ENCODE measurements at regions not wholly inside any gene's neighbourhood (a gene's known extent, or its start where the extent isn't known, plus 50 kb on each side); places are given as distances from the start of the nearest gene placed in this dataset.
"Not testable (repeated sequence)": the region's sequence is repeated elsewhere in the genome, so short reads cannot be mapped to it uniquely, and the experiment has no call there.

- H3K36me3 ChIP-seq (ENCODE audit: control insufficient read depth, insufficient read depth, low read length): no peaks in the 10 kb centered on the region
- H3K4me3 ChIP-seq (ENCODE audit: low read length): no peak overlapping the region
- H3K4me1 ChIP-seq (ENCODE audit: control insufficient read depth, insufficient read depth, low read length): no peaks in the 10 kb centered on the region
- no peaks in the 10 kb centered on the region for H3K27me3 ChIP-seq (ENCODE audit: control insufficient read depth, insufficient read depth, low read length)
- no peak overlapping the region for H3K9ac ChIP-seq (ENCODE audit: low read length)
- H3K9me3 ChIP-seq (ENCODE audit: control insufficient read depth, low read length): no peaks in the 10 kb centered on the region
Measured at GRCh38 chr14:97782871-97783414, 985.8 kb downstream of the VRK1 start.

- Histone ChIP-seq H3K9ac (ENCODE audit: low read length) (no peak overlapping the region), H3K9me3 (ENCODE audit: control insufficient read depth, low read length) (no peaks in the 10 kb centered on the region), H3K36me3 (ENCODE audit: control insufficient read depth, insufficient read depth, low read length) (no peaks in the 10 kb centered on the region), H3K4me3 (ENCODE audit: low read length) (no peak overlapping the region), H3K4me1 (ENCODE audit: control insufficient read depth, insufficient read depth, low read length) (no peaks in the 10 kb centered on the region), H3K27me3 (ENCODE audit: control insufficient read depth, insufficient read depth, low read length) (no peaks in the 10 kb centered on the region)
Measured at GRCh38 chr14:97785495-97785894, 988.3 kb downstream of the VRK1 start.

- Histone ChIP-seq H3K4me3 (ENCODE audit: low read length) (no peak overlapping the region), H3K9ac (ENCODE audit: low read length) (no peak overlapping the region), H3K27me3 (ENCODE audit: control insufficient read depth, insufficient read depth, low read length) (no peaks in the 10 kb centered on the region), H3K9me3 (ENCODE audit: control insufficient read depth, low read length) (no peaks in the 10 kb centered on the region), H3K36me3 (ENCODE audit: control insufficient read depth, insufficient read depth, low read length) (no peaks in the 10 kb centered on the region), H3K4me1 (ENCODE audit: control insufficient read depth, insufficient read depth, low read length) (no peaks in the 10 kb centered on the region)
Measured at GRCh38 chr14:97788364-97788763, 991.2 kb downstream of the VRK1 start.

GRCh38 chr14:97788846-97789526 lies 991.8 kb downstream of the VRK1 start:
- Histone ChIP-seq H3K36me3 (ENCODE audit: control insufficient read depth, insufficient read depth, low read length) (no peaks in the 10 kb centered on the region), H3K9ac (ENCODE audit: low read length) (no peak overlapping the region), H3K27me3 (ENCODE audit: control insufficient read depth, insufficient read depth, low read length) (no peaks in the 10 kb centered on the region), H3K9me3 (ENCODE audit: control insufficient read depth, low read length) (no peaks in the 10 kb centered on the region), H3K4me3 (ENCODE audit: low read length) (no peak overlapping the region), H3K4me1 (ENCODE audit: control insufficient read depth, insufficient read depth, low read length) (no peaks in the 10 kb centered on the region)

- H3K9ac ChIP-seq (ENCODE audit: low read length): no peak overlapping the region
- no peaks in the 10 kb centered on the region for H3K27me3 ChIP-seq (ENCODE audit: control insufficient read depth, insufficient read depth, low read length)
- H3K9me3 ChIP-seq (ENCODE audit: control insufficient read depth, low read length): no peaks in the 10 kb centered on the region
- H3K4me3 ChIP-seq (ENCODE audit: low read length): no peak overlapping the region
- no peaks in the 10 kb centered on the region for H3K36me3 ChIP-seq (ENCODE audit: control insufficient read depth, insufficient read depth, low read length)
- no peaks in the 10 kb centered on the region for H3K4me1 ChIP-seq (ENCODE audit: control insufficient read depth, insufficient read depth, low read length)
Measured at GRCh38 chr14:97791072-97791471, 993.9 kb downstream of the VRK1 start.

- Histone ChIP-seq H3K9me3 (ENCODE audit: control insufficient read depth, low read length) (no peaks in the 10 kb centered on the region), H3K9ac (ENCODE audit: low read length) (no peak overlapping the region), H3K27me3 (ENCODE audit: control insufficient read depth, insufficient read depth, low read length) (no peaks in the 10 kb centered on the region), H3K4me3 (ENCODE audit: low read length) (no peak overlapping the region), H3K4me1 (ENCODE audit: control insufficient read depth, insufficient read depth, low read length) (no peaks in the 10 kb centered on the region), H3K36me3 (ENCODE audit: control insufficient read depth, insufficient read depth, low read length) (no peaks in the 10 kb centered on the region)
Measured at GRCh38 chr14:97791906-97792305, 994.7 kb downstream of the VRK1 start.

- Histone ChIP-seq H3K4me1 (ENCODE audit: control insufficient read depth, insufficient read depth, low read length) (no peaks in the 10 kb centered on the region), H3K36me3 (ENCODE audit: control insufficient read depth, insufficient read depth, low read length) (no peaks in the 10 kb centered on the region), H3K9ac (ENCODE audit: low read length) (no peak overlapping the region), H3K9me3 (ENCODE audit: control insufficient read depth, low read length) (no peaks in the 10 kb centered on the region), H3K4me3 (ENCODE audit: low read length) (no peak overlapping the region), H3K27me3 (ENCODE audit: control insufficient read depth, insufficient read depth, low read length) (no peaks in the 10 kb centered on the region)
Measured at GRCh38 chr14:97796511-97796910, 999.3 kb downstream of the VRK1 start.

GRCh38 chr14:97798176-97798575 lies 1001.0 kb downstream of the VRK1 start:
- Histone ChIP-seq H3K36me3 (ENCODE audit: control insufficient read depth, insufficient read depth, low read length) (no peaks in the 10 kb centered on the region), H3K9me3 (ENCODE audit: control insufficient read depth, low read length) (no peaks in the 10 kb centered on the region), H3K4me3 (ENCODE audit: low read length) (no peak overlapping the region), H3K4me1 (ENCODE audit: control insufficient read depth, insufficient read depth, low read length) (no peaks in the 10 kb centered on the region), H3K9ac (ENCODE audit: low read length) (no peak overlapping the region), H3K27me3 (ENCODE audit: control insufficient read depth, insufficient read depth, low read length) (no peaks in the 10 kb centered on the region)

- Histone ChIP-seq H3K9ac (ENCODE audit: low read length) (no peak overlapping the region), H3K9me3 (ENCODE audit: control insufficient read depth, low read length) (no peaks in the 10 kb centered on the region), H3K4me1 (ENCODE audit: control insufficient read depth, insufficient read depth, low read length) (no peaks in the 10 kb centered on the region), H3K27me3 (ENCODE audit: control insufficient read depth, insufficient read depth, low read length) (no peaks in the 10 kb centered on the region), H3K4me3 (ENCODE audit: low read length) (no peak overlapping the region), H3K36me3 (ENCODE audit: control insufficient read depth, insufficient read depth, low read length) (no peaks in the 10 kb centered on the region)
Measured at GRCh38 chr14:97802430-97803373, 1005.5 kb downstream of the VRK1 start.

GRCh38 chr14:97804056-97804455 lies 1006.9 kb downstream of the VRK1 start:
- H3K4me3 ChIP-seq (ENCODE audit: low read length): no peak overlapping the region
- no peaks in the 10 kb centered on the region for H3K36me3 ChIP-seq (ENCODE audit: control insufficient read depth, insufficient read depth, low read length)
- no peak overlapping the region for H3K9ac ChIP-seq (ENCODE audit: low read length)
- no peaks in the 10 kb centered on the region for H3K27me3 ChIP-seq (ENCODE audit: control insufficient read depth, insufficient read depth, low read length)
- H3K4me1 ChIP-seq (ENCODE audit: control insufficient read depth, insufficient read depth, low read length): no peaks in the 10 kb centered on the region
- H3K9me3 ChIP-seq (ENCODE audit: control insufficient read depth, low read length): no peaks in the 10 kb centered on the region

- Histone ChIP-seq H3K36me3 (ENCODE audit: control insufficient read depth, insufficient read depth, low read length) (no peaks in the 10 kb centered on the region), H3K4me3 (ENCODE audit: low read length) (no peak overlapping the region), H3K4me1 (ENCODE audit: control insufficient read depth, insufficient read depth, low read length) (no peaks in the 10 kb centered on the region), H3K9me3 (ENCODE audit: control insufficient read depth, low read length) (no peaks in the 10 kb centered on the region), H3K27me3 (ENCODE audit: control insufficient read depth, insufficient read depth, low read length) (no peaks in the 10 kb centered on the region), H3K9ac (ENCODE audit: low read length) (no peak overlapping the region)
Measured at GRCh38 chr14:97806891-97807290, 1009.7 kb downstream of the VRK1 start.

GRCh38 chr14:97808541-97808940 lies 1011.4 kb downstream of the VRK1 start:
- H3K36me3 ChIP-seq (ENCODE audit: control insufficient read depth, insufficient read depth, low read length); H3K9ac ChIP-seq (ENCODE audit: low read length); H3K4me3 ChIP-seq (ENCODE audit: low read length); H3K27me3 ChIP-seq (ENCODE audit: control insufficient read depth, insufficient read depth, low read length); H3K9me3 ChIP-seq (ENCODE audit: control insufficient read depth, low read length); H3K4me1 ChIP-seq (ENCODE audit: control insufficient read depth, insufficient read depth, low read length): not testable (repeated sequence)

All from mucosa of stomach (tissue), 1 donor.